Tibial nerve (tissue), 4 donors: ENCODE measurements at regions not wholly inside any gene's neighbourhood (a gene's known extent, or its start where the extent isn't known, plus 50 kb on each side); places are given as distances from the start of the nearest gene placed in this dataset.

Experiments used
- EP300 ChIP-seq, 2 donors: sonication (generic); formaldehyde crosslinking; IDR thresholded peaks; one replicate each; pipeline ENCODE4 v1.6.1; 2017; ENCODE audit warnings: antibody characterized with exemption in 2 of 2, mild to moderate bottlenecking in 1 of 2
- POLR2A ChIP-seq, 2 donors: fragments of 450-650 bp; IDR thresholded peaks; one replicate each; pipeline ENCODE4 v1.6.1; 2017; ENCODE audit warnings: antibody characterized with exemption in 2 of 2, mild to moderate bottlenecking in 2 of 2, moderate library complexity in 2 of 2
- TF ChIP-seq, protein P1 (sequence below), 5 experiments: fragments of 200-600 bp in 3 of 5; fragments of 450-650 bp in 2 of 5; sonication (generic) in 3 of 5; IDR thresholded peaks; one replicate each; pipeline ENCODE4 v1.5.1; 2016 to 2019; ENCODE audit warnings: antibody characterized with exemption in 5 of 5, mild to moderate bottlenecking in 3 of 5, moderate library complexity in 2 of 5

DNA sequence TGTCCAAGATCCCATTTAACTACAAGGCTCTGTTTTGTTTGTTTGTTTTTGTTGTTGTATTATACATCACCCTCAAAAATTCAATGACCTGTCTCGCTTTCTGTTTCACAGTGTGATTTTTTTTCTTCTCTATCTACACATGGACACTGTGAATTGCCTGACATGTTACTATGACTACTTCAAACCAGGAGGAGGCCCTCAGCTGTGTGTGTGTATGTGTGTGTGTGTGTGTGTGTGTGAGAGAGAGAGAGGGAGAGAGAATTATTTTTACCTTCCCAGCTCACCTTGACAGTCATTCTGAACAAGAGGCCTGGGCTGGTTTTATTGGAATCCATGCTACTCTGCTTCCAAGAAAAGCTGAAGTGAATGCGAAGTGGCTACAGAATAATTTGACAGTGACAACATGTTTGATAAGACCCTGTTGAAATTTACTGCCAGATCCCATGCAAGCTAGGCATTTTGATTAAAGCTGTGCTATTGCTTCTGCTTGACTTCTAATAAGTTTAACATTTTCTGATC is 841.4 kb downstream of the NSUN3 start:
- TF ChIP-seq, protein P1, sequence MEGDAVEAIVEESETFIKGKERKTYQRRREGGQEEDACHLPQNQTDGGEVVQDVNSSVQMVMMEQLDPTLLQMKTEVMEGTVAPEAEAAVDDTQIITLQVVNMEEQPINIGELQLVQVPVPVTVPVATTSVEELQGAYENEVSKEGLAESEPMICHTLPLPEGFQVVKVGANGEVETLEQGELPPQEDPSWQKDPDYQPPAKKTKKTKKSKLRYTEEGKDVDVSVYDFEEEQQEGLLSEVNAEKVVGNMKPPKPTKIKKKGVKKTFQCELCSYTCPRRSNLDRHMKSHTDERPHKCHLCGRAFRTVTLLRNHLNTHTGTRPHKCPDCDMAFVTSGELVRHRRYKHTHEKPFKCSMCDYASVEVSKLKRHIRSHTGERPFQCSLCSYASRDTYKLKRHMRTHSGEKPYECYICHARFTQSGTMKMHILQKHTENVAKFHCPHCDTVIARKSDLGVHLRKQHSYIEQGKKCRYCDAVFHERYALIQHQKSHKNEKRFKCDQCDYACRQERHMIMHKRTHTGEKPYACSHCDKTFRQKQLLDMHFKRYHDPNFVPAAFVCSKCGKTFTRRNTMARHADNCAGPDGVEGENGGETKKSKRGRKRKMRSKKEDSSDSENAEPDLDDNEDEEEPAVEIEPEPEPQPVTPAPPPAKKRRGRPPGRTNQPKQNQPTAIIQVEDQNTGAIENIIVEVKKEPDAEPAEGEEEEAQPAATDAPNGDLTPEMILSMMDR (IDR thresholded peaks at IDR 0.05) = no peak
- TF ChIP-seq POLR2A (IDR thresholded peaks at IDR 0.05) = no peak
- no peak for TF ChIP-seq EP300 (IDR thresholded peaks at IDR 0.05)
